Omental fat pad (tissue), 3 donors: ENCODE measurements at regions not wholly inside any gene's neighbourhood (a gene's known extent, or its start where the extent isn't known, plus 50 kb on each side); places are given as distances from the start of the nearest gene placed in this dataset.

ENCODE experiments used
- ATAC-seq: fragments of 150-250 bp; one replicate; pipeline ENCODE4 v1.9.1; 2016; ENCODE audit warnings: mild to moderate bottlenecking, moderate library complexity; ENCODE audit not compliant: low FRiP score
- DNase-seq: peaks from one replicate; pipeline ENCODE4 v3.0.0-alpha.2; 2019; ENCODE audit warnings: low spot score
- TF ChIP-seq, protein P1 (sequence below), 3 donors: fragments of 450-650 bp; IDR thresholded peaks; one replicate each; pipeline ENCODE4 v1.5.1; 2016 to 2017; ENCODE audit warnings: antibody characterized with exemption in 3 of 3, mild to moderate bottlenecking in 3 of 3, moderate library complexity in 2 of 3

DNA sequence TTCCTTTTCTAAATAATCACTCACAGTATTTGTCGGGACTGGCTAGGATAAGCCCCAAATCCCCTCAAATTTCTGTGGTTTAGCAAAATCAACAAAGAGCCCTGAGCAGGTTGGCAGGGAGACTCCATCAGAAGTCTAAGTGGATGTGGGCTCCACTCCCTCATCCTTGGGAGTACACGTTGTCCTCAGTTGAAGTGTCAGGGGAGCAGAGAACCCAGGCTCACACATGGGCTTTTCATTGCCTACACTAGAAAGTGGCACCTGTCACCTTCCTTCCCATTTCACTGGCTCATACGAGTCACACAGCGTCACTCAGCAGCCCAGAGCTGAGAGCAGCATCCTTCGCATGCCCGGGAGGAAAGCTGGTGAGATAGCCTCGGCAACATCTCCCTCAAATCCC lies 421.3 kb upstream of the FZD8 start:
- ATAC-seq (no peak), DNase-seq (no peak)
- TF ChIP-seq, protein P1, sequence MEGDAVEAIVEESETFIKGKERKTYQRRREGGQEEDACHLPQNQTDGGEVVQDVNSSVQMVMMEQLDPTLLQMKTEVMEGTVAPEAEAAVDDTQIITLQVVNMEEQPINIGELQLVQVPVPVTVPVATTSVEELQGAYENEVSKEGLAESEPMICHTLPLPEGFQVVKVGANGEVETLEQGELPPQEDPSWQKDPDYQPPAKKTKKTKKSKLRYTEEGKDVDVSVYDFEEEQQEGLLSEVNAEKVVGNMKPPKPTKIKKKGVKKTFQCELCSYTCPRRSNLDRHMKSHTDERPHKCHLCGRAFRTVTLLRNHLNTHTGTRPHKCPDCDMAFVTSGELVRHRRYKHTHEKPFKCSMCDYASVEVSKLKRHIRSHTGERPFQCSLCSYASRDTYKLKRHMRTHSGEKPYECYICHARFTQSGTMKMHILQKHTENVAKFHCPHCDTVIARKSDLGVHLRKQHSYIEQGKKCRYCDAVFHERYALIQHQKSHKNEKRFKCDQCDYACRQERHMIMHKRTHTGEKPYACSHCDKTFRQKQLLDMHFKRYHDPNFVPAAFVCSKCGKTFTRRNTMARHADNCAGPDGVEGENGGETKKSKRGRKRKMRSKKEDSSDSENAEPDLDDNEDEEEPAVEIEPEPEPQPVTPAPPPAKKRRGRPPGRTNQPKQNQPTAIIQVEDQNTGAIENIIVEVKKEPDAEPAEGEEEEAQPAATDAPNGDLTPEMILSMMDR (IDR thresholded peaks at IDR 0.05): no peak

DNA sequence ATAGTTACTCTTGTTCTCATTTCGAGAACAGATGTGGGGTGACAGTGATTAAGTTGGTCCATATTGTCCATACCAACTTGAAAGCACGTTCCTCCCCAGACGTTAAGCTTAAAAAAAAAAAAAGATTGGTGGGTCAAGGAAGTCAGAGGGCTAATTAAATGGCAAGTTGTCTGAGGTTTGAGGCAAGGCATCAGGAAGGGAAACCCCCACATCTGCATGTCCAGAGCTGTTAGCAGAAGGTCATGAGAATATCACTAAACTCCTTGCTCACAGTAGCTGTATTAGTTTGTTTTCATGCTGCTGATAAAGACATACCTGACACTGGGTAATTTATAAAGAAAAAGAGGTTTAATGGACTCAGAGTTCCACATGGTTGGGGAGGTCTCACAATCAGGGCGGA lies 415.6 kb upstream of the FZD8 start:
- TF ChIP-seq, protein P1 (IDR thresholded peaks at IDR 0.05): no peak
- no peak for DNase-seq
- ATAC-seq: no peak

DNA sequence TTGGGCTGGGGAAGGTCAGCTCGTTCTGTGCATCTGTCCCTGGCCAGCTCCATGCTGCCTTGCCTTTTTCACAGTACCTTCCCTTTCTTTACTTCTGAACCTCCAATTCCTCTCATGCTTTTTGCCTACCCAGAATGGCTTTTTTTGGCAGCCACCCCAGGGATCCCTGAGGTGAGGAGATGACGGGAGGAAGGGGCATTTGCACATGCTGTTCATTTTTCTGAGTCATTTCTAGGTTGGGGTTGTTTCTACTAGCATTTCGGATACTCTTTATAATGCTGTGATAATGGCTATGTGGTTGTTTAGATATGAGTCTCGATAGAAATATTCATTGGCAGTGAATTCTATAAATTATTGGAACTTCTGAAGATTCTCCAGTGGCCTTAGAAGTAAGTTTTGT lies 415.1 kb upstream of the FZD8 start:
- DNase-seq (no peak), ATAC-seq (no peak)
- TF ChIP-seq, protein P1 (IDR thresholded peaks at IDR 0.05): no peak

- DNase-seq (no peak), ATAC-seq (no peak)
- TF ChIP-seq, protein P1 (IDR thresholded peaks at IDR 0.05): no peak
Observed at GRCh38 chr10:36053775-36054174, 411.7 kb upstream of the FZD8 start.

DNA sequence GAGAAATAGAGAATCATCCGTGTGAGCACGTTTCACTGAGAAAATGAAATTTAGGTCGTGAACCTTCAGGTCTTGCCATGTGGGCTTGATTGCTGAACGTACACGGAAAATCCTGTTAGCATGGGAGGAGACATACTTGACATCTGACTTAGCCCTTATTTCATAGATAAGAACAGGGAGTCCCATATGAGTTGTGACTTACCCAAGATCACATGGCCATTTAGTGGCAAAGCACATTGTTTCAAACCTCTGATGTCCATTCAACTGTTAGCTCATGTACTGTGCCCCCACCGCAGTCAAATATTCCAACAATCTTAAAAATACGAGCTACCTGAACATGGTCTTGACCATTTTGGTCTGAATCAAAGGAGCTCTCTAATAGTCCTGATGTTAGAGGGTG lies 411.2 kb upstream of the FZD8 start:
- no peak for ATAC-seq
- DNase-seq: no peak
- TF ChIP-seq, protein P1 (IDR thresholded peaks at IDR 0.05): no peak

- no peak for DNase-seq
- TF ChIP-seq, protein P1 (IDR thresholded peaks at IDR 0.05): no peak
- no peak for ATAC-seq
Observed at GRCh38 chr10:36051500-36051991, 409.4 kb upstream of the FZD8 start.

GRCh38 chr10:36050763-36051499 lies 408.8 kb upstream of the FZD8 start:
- ATAC-seq: no peak

More at GRCh38 chr10:36050763-36051499, 408.8 kb upstream of the FZD8 start:
- DNase-seq: no peak
- TF ChIP-seq, protein P1 (IDR thresholded peaks at IDR 0.05): no peak
